Activated T-cell treated with anti-CD3 and anti-CD28 coated beads, Interleukin-2, amount 50 U/mL, for 72 hours (primary cell): ENCODE measurements at regions not wholly inside any gene's neighbourhood (a gene's known extent, or its start where the extent isn't known, plus 50 kb on each side); places are given as distances from the start of the nearest gene placed in this dataset.

Experiments used
- ATAC-seq, 2 donors: fragments of 150-1000 bp; cut with Tn5 transposase; replicated peaks in 1 of 2; 2 replicates each; pipeline ENCODE4 v1.10.0; 2021; ENCODE audit warnings: moderate library complexity in 2 of 2, mild to moderate bottlenecking in 1 of 2
- DNase-seq, 2 donors: peaks; one replicate each; pipeline ENCODE4 v3.0.0; 2021 to 2022; ENCODE audit warnings: mixed read lengths in 1 of 2
- H3K27ac Mint-ChIP-seq: one replicate; pipeline ENCODE4 v1.8.0; 2022; ENCODE audit warnings: mild to moderate bottlenecking, moderate library complexity, mixed read lengths
- H3K27me3 Mint-ChIP-seq: one replicate; pipeline ENCODE4 v1.8.0; 2022; ENCODE audit warnings: low read depth, mixed read lengths
- H3K36me3 Mint-ChIP-seq, 2 donors: one replicate each; pipeline ENCODE4 v1.8.0; 2022; ENCODE audit warnings: mixed read lengths in 2 of 2, mild to moderate bottlenecking in 1 of 2; ENCODE audit not compliant: insufficient read depth in 2 of 2
- H3K4me1 Mint-ChIP-seq: one replicate; pipeline ENCODE4 v1.8.0; 2022; ENCODE audit warnings: low read depth, mixed read lengths
- H3K4me3 Mint-ChIP-seq, 2 donors: one replicate each; pipeline ENCODE4 v1.8.0; 2022; ENCODE audit warnings: mild to moderate bottlenecking in 2 of 2, mixed read lengths in 2 of 2, moderate library complexity in 2 of 2
- H3K9me3 Mint-ChIP-seq, 2 donors: one replicate each; pipeline ENCODE4 v1.8.0; 2022; ENCODE audit warnings: mixed read lengths in 2 of 2

DNA sequence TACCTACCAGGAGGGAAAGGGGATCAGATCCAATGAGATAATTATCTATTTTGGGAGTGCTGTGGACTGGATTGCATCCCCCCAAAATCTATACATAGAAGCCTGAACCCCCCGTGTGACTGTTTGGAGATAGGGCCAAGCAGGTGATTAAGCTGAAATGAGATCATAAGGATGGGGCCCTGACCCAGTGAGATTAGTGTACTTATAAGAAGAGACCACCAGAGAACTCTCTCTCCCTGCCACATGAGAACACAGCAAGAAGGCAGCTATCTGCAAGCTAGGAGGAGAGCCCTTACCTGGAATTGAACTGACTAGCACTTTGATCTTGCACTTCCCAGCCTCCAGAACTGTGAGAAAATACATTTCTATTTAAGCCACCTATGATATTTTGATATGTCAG, 132.2 kb upstream of the NOX3 start:
- H3K4me3 Mint-ChIP-seq, result no peak overlapping the region
- H3K36me3 Mint-ChIP-seq, result peaks cover 0 to 3% of the 10 kb centered on the region in 2 donors
- no peaks in the 10 kb centered on the region for H3K4me1 Mint-ChIP-seq
- no peak for ATAC-seq
- no peak overlapping the region for H3K27ac Mint-ChIP-seq
- H3K9me3 Mint-ChIP-seq, result no peaks in the 10 kb centered on the region
- peaks cover 18% of the 10 kb centered on the region for H3K27me3 Mint-ChIP-seq
- DNase-seq, result no peak

DNA sequence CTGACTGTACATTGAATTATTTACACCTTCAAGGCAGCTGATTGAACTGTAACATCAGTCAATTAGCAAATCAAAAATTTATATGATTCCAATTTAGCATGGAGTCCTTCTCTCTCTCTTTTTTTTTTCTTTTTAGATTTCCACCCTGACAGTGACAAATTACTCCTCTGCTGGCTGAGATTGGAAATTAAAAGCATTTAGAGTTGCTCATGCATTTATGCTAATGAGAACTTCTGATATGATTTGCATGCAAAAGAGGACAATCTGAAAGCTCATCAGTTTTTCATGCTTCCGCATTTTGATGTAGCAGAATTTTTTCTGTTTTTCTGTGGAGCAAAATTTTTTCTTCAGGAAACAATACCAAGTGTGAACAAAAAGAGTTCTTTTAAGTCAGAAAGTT, 130.5 kb upstream of the NOX3 start:
- H3K27me3 Mint-ChIP-seq, result peaks cover 5% of the 10 kb centered on the region
- no peaks in the 10 kb centered on the region for H3K4me1 Mint-ChIP-seq
- DNase-seq (no peak), ATAC-seq (no peak)
- no peak overlapping the region for H3K27ac Mint-ChIP-seq
- H3K4me3 Mint-ChIP-seq, result no peak overlapping the region
- H3K36me3 Mint-ChIP-seq, result peaks cover 0 to 3% of the 10 kb centered on the region in 2 donors
- peaks cover 0 to 3% of the 10 kb centered on the region in 2 donors for H3K9me3 Mint-ChIP-seq

DNA sequence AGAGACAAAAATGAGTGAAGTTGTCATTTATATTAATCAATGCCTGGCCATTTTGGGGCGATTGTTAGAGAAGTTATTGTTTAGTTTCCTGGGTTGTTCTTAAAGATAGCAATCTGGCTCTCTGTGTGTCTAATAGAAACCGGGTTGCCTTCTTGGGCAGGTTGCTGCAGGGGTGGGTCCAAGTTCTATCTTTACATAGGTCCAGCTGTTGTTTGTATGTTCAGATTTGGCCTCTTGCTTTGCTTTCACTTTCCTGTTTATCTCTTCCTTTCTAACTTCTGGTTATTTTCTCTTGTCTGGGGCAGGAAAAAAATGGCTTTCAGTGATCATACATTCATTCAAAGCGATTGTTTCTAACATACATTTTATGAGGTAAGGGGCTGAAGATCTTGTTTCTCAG, 128.4 kb upstream of the NOX3 start:
- DNase-seq (no peak), ATAC-seq (no peak)
- Mint-ChIP-seq H3K9me3 (peaks cover 0 to 3% of the 10 kb centered on the region in 2 donors), H3K27ac (peak overlapping the region; percentile 87), H3K27me3 (no peaks in the 10 kb centered on the region), H3K4me3 (no peak overlapping the region), H3K4me1 (no peaks in the 10 kb centered on the region), H3K36me3 (peaks cover 0 to 3% of the 10 kb centered on the region in 2 donors)

DNA sequence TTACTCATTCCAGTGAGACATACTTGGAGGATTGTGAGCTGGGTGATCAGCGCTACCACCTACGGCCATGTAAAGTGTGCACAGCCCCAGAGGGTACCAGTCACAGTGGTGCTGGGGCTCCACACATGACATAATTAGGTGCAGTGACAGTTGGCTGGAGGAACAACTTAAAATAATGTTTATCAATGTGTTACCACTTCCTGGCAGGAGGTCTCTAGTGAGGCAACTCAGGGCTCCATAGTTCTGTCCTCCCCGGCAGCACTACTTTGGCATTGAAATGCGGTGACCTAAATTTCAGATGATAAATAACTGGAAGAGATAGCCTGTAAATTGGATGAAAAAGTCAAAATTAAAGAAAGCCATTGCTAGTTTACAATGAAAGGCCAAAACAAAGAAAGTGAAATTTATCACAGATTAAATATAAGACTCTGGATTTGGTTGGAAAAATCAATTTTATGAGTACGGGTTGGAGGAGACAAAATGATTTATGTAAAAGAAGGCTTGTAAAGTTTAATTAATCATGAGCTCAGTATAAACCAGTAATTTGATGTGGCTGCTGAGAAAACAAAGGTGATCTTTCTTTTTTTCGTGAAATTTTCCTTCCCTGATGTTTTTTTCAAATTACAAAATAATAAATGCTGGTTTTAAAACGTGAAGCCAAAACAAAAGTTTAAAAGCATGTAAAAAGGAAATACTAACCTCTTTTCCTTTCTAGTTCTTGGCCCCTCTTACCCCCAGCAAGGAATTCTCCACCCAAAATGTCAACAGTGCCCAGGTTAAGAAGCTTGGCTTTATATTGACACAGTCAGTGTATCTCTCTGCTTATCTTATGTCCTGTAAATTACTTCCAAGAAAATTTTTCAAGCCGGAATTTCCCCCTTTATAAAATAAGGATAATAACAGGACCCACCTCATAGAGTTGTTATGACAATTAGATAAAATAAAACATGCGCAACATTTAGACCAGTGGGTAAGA, 126.7 kb upstream of the NOX3 start:
- H3K9me3 Mint-ChIP-seq, result peaks cover 0 to 3% of the 10 kb centered on the region in 2 donors
- H3K36me3 Mint-ChIP-seq, result peaks cover 0 to 3% of the 10 kb centered on the region in 2 donors
- H3K4me1 Mint-ChIP-seq, result no peaks in the 10 kb centered on the region

DNA sequence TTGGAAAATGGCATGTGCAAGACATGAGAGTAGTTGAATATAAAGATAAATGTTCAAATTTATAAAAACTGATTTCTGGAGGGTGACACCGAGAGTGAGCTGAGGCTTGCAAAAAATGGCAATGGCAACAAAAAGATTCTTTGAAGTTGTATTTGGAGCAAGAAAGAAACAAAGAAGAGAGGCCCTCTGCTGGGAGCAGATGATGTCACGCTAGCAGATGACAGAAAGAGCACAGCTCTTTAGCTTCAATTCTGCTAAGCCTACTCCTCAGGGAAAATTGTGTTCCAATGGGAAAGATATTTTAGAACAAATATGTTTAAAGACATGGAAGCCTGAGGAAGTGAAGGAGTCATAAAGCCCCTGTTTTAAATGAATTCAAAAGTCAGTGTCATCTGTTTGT, 125.3 kb upstream of the NOX3 start:
- peaks cover 0 to 4% of the 10 kb centered on the region in 2 donors for H3K36me3 Mint-ChIP-seq
- DNase-seq (no peak), ATAC-seq (no peak)
- no peak overlapping the region for H3K27ac Mint-ChIP-seq
- H3K27me3 Mint-ChIP-seq, result peaks cover under 1% of the 10 kb centered on the region
- peaks cover 0 to 3% of the 10 kb centered on the region in 2 donors for H3K9me3 Mint-ChIP-seq
- H3K4me1 Mint-ChIP-seq, result no peaks in the 10 kb centered on the region
- H3K4me3 Mint-ChIP-seq, result no peak overlapping the region

More for the DNA sequence above, 126.7 kb upstream of the NOX3 start:
- Mint-ChIP-seq H3K27me3 (no peaks in the 10 kb centered on the region), H3K27ac (no peak overlapping the region), H3K4me3 (no peak overlapping the region)
- no peak for DNase-seq
- no peak for ATAC-seq

DNA sequence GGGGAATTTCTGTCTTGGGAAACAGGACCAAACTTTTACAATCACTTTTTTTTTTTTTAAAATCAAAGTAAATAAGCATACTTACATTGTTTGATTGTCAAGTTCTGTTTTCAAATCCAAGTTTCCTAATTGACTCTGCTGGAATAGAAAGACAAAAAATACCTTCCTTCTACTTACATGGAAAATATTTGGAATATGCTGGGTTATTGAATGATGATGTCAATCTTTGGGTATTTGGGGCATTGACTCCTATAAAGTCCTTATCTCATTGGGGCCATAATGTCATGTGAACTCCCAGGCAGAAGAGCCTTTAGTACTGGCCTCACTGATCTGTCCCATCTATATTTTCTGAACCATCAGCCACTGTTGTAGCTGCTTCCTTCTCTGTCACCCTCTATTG, 122.6 kb upstream of the NOX3 start:
- ATAC-seq (no peak), DNase-seq (no peak)
- Mint-ChIP-seq H3K27ac (no peak overlapping the region), H3K27me3 (peaks cover 14% of the 10 kb centered on the region), H3K36me3 (peaks cover 0 to 6% of the 10 kb centered on the region in 2 donors), H3K4me1 (no peaks in the 10 kb centered on the region), H3K9me3 (peaks cover 0 to 6% of the 10 kb centered on the region in 2 donors), H3K4me3 (no peak overlapping the region)

DNA sequence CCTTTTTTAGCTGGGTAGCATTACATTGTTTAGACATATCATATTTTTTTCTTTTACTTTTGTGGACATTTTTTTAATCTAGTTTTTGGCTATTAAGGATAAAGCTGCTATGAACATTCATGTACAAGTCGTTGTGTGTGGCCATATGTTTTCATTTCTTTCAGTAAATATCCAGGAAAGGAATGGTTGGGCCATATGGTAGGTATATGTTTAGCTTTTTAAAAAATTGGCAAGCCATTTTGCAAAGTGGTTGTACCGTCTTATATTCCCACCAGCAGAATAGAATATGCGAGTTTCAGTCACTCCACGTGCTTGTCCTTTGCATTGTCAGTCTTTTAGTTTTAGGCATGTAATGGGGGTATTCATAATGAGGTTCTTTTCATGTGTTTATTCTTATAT, 106.3 kb upstream of the NOX3 start:
- DNase-seq (no peak), ATAC-seq (no peak)
- Mint-ChIP-seq H3K4me3 (no peak overlapping the region), H3K36me3 (peaks cover 1% of the 10 kb centered on the region in 2 donors), H3K27me3 (peaks cover 11% of the 10 kb centered on the region), H3K4me1 (no peaks in the 10 kb centered on the region), H3K9me3 (peaks cover 1 to 2% of the 10 kb centered on the region in 2 donors), H3K27ac (no peak overlapping the region)

DNA sequence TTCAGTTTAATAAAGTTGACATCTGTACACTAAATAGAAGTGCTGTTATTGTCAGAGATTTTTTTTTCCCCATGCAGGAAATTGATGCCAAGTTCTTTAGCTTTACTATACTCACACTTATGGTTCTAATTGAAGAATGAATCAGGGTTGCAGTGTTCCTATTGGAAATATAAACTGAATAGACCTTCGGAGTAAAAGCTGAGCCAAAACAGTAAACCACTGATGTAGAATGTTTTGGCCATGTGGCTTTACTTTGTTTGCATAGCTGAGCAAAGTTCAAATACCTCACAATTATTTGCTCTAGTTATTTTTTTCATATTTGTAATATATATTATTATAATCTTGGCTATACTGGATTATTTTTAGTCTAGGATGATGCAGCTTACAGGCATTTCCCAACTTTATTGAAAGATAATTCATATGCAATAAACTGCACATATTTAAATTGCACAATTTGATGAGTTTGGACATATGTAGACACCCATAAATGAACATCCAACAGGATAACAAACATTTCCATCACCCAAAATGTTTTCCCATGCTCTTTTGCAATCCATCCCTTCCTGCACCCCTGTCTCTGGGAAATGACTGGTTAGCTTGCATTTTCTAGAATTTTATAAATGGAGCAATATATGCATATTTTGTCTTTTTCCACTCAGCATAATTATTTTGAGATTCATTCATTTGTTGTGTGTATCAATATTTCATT, 105.8 kb upstream of the NOX3 start:
- Mint-ChIP-seq H3K27ac (no peak overlapping the region), H3K4me3 (no peak overlapping the region), H3K9me3 (peaks cover 0 to 2% of the 10 kb centered on the region in 2 donors), H3K27me3 (peaks cover 11% of the 10 kb centered on the region), H3K36me3 (peaks cover 0 to 1% of the 10 kb centered on the region in 2 donors), H3K4me1 (no peaks in the 10 kb centered on the region)
- no peak for DNase-seq
- ATAC-seq, result no peak

DNA sequence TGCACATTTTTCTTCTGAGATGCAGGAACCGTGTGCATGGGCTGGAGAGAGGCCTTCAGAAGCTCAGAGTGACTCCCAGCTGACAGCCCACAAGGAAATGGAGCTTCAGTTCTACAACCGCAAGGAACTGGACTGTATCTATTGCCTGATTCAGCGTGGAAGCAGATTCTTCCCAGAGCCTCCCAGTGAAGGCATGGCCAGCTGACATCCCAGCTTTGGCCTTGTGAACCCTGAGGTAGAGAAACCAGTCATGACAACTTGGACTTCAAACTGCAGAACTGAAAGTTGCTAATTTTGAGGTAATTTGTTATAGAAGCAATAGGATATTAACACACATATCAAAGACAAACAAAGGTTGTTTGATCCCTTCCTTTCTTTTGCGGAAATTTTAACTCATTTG, 94.3 kb upstream of the NOX3 start:
- DNase-seq (no peak), ATAC-seq (no peak)
- Mint-ChIP-seq H3K36me3 (no peaks in the 10 kb centered on the region), H3K4me1 (no peaks in the 10 kb centered on the region), H3K27ac (no peak overlapping the region), H3K27me3 (no peaks in the 10 kb centered on the region), H3K4me3 (no peak overlapping the region), H3K9me3 (no peaks in the 10 kb centered on the region)

DNA sequence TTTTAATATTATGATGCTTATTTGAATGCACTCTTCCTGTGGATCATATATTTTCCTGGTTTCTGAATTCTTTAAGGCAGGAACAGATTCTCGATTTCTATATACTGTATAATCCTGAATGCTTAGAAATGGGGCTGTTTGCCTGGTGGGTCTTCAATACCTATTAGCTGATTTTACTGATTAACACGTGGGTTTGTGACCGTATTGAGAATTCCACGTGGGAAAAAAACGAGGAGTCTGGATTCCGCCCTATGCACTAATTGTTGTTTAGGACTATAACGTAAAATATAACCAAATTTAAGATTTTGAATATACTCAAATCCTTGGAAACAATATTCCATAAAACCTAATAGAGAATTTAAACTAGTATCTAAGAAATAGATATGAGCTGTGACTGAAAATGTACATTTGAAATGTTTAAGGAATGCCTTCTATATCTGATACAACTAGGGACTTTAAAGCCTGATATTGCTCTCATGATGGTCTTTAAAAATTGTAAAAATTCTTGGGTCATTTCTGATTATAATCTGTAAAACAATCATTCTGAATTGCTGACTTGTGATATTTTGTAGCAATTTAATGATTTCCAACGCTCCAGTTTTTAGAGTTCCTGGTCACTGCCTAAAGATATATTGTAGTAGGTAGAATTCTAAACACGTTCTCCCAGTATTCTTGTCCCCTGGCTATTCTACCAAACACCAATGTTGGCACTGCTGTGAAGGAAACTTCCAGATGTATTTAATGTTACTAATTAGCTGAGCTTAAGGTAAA, 93.6 kb upstream of the NOX3 start:
- Mint-ChIP-seq H3K4me3 (no peak overlapping the region), H3K36me3 (no peaks in the 10 kb centered on the region), H3K27ac (no peak overlapping the region), H3K4me1 (no peaks in the 10 kb centered on the region), H3K9me3 (no peaks in the 10 kb centered on the region), H3K27me3 (no peaks in the 10 kb centered on the region)
- ATAC-seq (no peak), DNase-seq (no peak)

DNA sequence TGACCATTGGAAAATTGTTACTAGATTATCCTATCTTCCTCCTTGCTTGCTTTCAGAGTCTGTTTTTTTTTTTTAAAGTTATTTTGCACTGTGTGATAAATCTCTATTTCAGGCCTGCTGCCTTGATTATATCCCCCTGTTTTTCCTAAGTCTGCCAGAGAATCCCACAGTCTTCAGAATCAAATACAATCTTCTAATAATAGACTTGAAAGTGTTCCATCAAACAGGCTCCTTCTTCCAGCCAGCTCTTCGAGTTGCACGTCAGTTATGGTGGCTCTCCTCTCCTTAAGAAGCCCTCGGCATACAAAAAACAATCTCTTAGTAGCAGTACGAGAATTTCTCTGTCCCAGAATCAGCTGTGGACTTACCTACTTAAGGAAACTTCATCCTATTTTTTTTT, 92.9 kb upstream of the NOX3 start:
- Mint-ChIP-seq H3K4me1 (no peaks in the 10 kb centered on the region), H3K9me3 (no peaks in the 10 kb centered on the region), H3K27me3 (no peaks in the 10 kb centered on the region), H3K36me3 (no peaks in the 10 kb centered on the region), H3K27ac (no peak overlapping the region), H3K4me3 (no peak overlapping the region)
- ATAC-seq, result no peak
- DNase-seq, result no peak

DNA sequence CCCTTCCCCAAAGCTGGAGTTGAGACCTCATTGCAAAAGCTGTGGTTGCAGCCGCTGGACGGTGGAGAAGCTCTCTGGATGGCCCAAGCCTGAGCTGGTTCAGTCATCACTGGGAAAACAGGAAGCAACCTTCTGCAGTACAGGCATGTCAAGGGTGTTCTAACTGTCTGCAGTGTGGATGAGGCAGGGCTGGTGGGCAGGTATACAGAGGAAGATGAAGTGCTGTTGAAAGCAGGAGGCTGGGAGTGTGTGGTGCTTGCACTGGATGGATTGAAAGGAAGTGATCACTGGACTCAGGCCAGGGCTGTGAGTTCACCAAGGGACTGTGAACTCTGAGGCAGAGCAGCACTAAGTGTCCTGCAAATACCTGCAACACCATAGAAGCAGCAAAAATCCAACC, 89.0 kb upstream of the NOX3 start:
- ATAC-seq, result no peak
- no peaks in the 10 kb centered on the region for H3K4me1 Mint-ChIP-seq
- no peak overlapping the region for H3K27ac Mint-ChIP-seq
- H3K27me3 Mint-ChIP-seq, result peaks cover 2% of the 10 kb centered on the region
- H3K9me3 Mint-ChIP-seq, result no peaks in the 10 kb centered on the region
- DNase-seq, result no peak
- no peaks in the 10 kb centered on the region for H3K36me3 Mint-ChIP-seq
- no peak overlapping the region for H3K4me3 Mint-ChIP-seq
